ENCODE measurements at regions not wholly inside any gene's neighbourhood (a gene's known extent, or its start where the extent isn't known, plus 50 kb on each side); places are given as distances from the start of the nearest gene placed in this dataset.
A peak's percentile ranks its signal among the peaks of the same experiment; 100 is the strongest.

GRCh38 chr7:131233193-131233592 is 94.5 kb upstream of the MKLN1 start:
- DNase-seq, result no peak

- peak; percentile 35 for DNase-seq
Observed at GRCh38 chr7:131234719-131235488, 92.8 kb upstream of the MKLN1 start.

GRCh38 chr7:131235489-131236317 is 92.0 kb upstream of the MKLN1 start:
- peak; percentile 96 for DNase-seq

GRCh38 chr7:131236318-131236672 is 91.4 kb upstream of the MKLN1 start:
- no peak for DNase-seq

GRCh38 chr7:131238347-131238931 is 89.2 kb upstream of the MKLN1 start:
- no peak for DNase-seq

GRCh38 chr7:131241386-131241785 is 86.3 kb upstream of the MKLN1 start:
- no peak for DNase-seq

GRCh38 chr7:131242123-131242650 is 85.5 kb upstream of the MKLN1 start:
- no peak for DNase-seq

- DNase-seq, result peak; percentile 95
Observed at GRCh38 chr7:131244259-131244852, 83.3 kb upstream of the MKLN1 start.

- peak; percentile 94 for DNase-seq
Observed at GRCh38 chr7:131249003-131249402, 78.7 kb upstream of the MKLN1 start.

DNA sequence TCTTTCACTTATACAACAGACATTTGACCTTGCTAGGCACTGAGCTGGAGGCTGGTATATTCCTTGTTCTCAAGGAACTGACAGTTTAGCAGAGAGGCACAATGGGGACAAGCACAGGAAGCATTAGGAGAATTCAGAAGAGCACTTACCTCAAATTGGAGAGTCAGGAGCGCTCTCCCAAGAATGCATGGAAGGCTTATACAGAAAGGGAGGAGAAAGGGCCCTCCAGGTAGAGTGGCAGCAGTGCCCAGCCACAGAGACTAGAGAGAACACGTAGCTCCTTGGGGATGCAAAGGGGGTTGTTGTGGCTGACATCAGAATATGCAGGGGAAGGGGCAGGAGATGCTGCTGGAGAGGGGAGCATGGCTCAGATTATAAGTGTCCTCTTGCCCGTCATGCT is 78.2 kb upstream of the MKLN1 start:
- no peak for DNase-seq

DNA sequence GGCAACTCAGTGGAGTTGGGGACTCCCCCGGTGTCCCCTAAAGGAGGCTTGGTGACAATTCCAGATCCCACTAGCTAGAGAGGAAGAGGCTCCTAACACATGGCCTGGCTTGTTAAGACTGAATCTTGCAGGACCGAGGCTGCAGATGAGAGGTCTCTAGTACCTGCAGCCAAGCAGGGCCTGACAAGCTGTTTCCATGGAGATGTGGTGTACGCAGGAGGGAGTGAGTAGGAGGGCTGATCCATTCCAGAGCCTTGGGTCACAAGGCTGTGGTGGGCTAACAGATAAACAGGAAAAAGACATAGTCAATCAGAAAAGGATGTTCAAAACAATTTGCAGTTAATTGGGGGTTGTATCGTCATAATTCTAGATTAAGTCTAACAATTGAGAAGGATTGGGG is 77.3 kb upstream of the MKLN1 start:
- DNase-seq, result no peak

- no peak for DNase-seq
Observed at GRCh38 chr7:131251371-131251770, 76.3 kb upstream of the MKLN1 start.

- no peak for DNase-seq
Observed at GRCh38 chr7:131252976-131253375, 74.7 kb upstream of the MKLN1 start.

DNA sequence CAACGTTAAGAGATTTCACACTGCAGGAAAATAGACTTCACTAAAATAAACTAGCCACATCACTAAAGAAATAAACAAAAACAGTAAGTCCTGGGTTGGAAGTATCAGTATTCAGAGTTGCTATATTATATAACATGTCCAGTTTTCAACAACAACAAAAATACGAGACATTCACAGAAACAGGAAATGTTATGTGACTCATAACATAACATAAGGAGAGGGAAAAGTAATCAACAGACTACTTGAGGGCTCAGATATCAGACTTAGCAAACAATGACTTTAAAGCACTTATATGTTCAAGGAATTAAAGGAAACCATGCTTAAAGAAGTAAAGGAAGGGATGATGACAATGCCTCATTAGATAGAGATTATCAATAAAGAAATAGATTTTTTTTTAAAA is 73.5 kb upstream of the MKLN1 start:
- no peak for DNase-seq

DNA sequence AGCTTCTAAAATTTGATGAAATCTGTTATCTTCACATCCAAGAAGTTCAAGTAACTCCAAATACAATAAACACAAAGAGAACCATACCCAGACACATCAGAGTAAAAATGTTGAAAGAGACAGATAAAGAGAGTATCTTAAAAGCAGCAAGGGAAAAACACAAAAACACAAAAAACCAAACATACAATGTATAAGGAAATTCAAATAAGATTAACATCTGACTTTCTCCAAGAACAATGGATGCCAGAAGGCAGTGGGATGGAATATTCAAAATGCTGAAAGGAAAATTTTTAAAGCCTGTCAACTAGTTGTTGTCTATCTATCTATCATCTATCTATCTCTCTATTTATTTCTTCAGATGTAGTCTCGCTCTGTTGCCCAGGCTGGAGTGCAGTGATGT is 72.4 kb upstream of the MKLN1 start:
- DNase-seq, result no peak

DNA sequence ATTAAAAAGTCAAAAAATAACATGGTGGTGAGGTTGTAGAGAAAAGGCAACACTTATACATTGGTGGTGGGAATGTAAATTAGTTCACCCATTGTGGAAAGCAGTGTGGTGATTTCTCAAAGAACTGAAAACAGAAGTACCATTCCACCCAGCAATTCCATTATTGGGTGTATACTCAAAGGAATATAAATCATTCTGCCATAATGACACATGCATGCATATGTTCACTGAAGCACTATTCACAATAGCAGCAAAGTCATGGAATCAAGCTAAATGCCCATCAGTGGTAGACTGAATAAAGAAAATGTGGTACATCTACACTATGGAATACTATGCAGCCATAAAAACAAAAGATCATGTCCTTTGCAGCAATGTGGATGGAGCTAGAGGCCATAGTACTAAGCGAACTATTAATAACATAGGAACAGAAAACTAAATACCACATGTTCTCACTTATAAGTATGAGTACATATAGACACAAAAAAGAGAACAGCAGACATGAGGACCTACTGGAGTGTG is 66.1 kb upstream of the MKLN1 start:
- no peak for DNase-seq

- DNase-seq, result no peak
Observed at GRCh38 chr7:131265227-131265626, 62.4 kb upstream of the MKLN1 start.

GRCh38 chr7:131267631-131268030 is 60.0 kb upstream of the MKLN1 start:
- no peak for DNase-seq

DNA sequence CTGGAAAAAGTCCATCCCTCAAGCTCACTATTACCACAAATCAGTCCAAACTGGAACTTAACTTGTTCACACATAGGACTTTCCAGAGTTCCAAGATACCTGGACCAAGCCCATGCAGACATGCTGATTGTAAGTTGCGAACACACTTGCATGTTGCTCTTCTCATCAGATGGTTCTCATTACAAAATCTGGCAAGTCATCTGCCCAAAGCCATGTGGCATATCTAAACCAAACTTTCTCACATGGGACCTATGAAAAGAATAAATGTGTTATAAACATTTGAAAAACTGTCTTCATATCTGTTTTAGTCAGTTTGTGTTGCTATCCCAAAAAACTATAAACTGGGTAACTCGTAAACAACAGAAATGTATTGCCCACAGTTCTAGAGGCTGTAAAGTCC is 58.8 kb upstream of the MKLN1 start:
- no peak for DNase-seq

GRCh38 chr7:131272086-131272485 is 55.6 kb upstream of the MKLN1 start:
- no peak for DNase-seq

GRCh38 chr7:131274986-131275385 is 52.7 kb upstream of the MKLN1 start:
- DNase-seq, result no peak

DNA sequence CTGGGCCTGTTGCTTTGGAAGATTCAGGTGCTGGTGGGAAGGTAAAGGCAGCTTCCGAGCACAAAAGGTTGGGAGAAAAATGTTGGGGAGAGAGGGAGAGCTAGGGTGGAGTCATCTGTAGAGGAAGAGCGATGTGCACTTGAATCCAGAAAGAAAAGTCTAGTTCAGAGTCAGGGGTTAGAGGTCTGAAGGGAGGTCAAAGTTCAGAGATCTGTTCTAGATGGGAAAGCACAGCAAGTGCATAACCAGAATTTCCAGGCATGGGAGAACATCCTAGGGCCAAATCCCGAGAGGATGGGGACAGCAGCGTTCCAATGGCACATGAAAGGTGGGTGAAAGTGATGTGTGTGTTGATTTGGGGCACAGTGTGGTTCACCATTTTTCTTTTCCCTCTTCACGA is 51.5 kb upstream of the MKLN1 start:
- DNase-seq, result no peak

DNA sequence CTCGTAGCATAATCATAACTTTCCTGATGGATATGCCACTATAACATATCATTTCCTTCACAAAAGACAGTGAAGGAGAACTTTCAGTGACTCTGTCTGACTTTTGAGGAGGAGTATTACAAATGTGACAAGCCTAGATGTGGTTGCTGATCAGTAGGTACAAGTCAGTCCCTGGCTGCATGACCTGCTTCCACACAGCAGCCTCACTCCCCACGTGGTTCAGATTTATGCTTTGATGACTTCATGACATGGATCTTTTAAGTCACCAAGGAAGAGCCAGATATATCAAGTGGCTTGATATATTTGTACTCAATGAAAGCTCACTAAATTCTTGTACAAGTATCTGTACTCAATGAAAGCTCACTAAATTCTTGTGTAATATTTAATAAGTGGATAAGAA is 50.9 kb upstream of the MKLN1 start:
- no peak for DNase-seq

Data from fibroblast of skin of abdomen (primary cell).